Activated CD4-positive, alpha-beta T cell treated with anti-CD3 and anti-CD28 coated beads for 36 hours (primary cell): ENCODE measurements at regions not wholly inside any gene's neighbourhood (a gene's known extent, or its start where the extent isn't known, plus 50 kb on each side); places are given as distances from the start of the nearest gene placed in this dataset.

Experiments used
- ATAC-seq: fragments of 200-7000 bp; cut with Tn5 transposase; one replicate; pipeline ENCODE4 v1.10.0; 2021; ENCODE audit warnings: mild to moderate bottlenecking, moderate library complexity
- CTCF ChIA-PET: fragments of 350-600 bp; sonication (Branson Sonifier 250); formaldehyde crosslinking; loops from one replicate; lab custom pipeline; 2021; ENCODE audit warnings: antibody characterized with exemption; lab: Charles Lee
- POLR2A ChIA-PET: fragments of 350-600 bp; sonication (Branson Sonifier 250); formaldehyde crosslinking; loops from one replicate; lab custom pipeline; 2021; ENCODE audit warnings: antibody characterized with exemption, inconsistent platforms; lab: Charles Lee
- DNase-seq: peaks from one replicate; pipeline ENCODE4 v3.0.0-alpha.2; 2020
- H3K27ac Mint-ChIP-seq: one replicate; pipeline ENCODE4 v1.8.0; 2021; ENCODE audit warnings: mixed read lengths
- H3K27me3 Mint-ChIP-seq: one replicate; pipeline ENCODE4 v1.8.0; 2021; ENCODE audit warnings: mixed read lengths
- H3K36me3 Mint-ChIP-seq: one replicate; pipeline ENCODE4 v1.8.0; 2021; ENCODE audit warnings: low read depth, mixed read lengths
- H3K4me1 Mint-ChIP-seq: one replicate; pipeline ENCODE4 v1.8.0; 2021; ENCODE audit warnings: mixed read lengths
- H3K4me3 Mint-ChIP-seq: one replicate; pipeline ENCODE4 v1.8.0; 2021; ENCODE audit warnings: mild to moderate bottlenecking, moderate library complexity, mixed read lengths
- H3K9me3 Mint-ChIP-seq: one replicate; pipeline ENCODE4 v1.8.0; 2021; ENCODE audit warnings: low read depth, mixed read lengths
- intact Hi-C, 2 experiments: fragments of 100-400 bp; cut with DNase I in 1 of 2; cut with micrococcal nuclease in 1 of 2; formaldehyde crosslinking; loops; one replicate each; pipeline versions ENCODE4 v1.14.2 to v1.15.1; 2022 to 2024; cut with DNase I, micrococcal nuclease

DNA sequence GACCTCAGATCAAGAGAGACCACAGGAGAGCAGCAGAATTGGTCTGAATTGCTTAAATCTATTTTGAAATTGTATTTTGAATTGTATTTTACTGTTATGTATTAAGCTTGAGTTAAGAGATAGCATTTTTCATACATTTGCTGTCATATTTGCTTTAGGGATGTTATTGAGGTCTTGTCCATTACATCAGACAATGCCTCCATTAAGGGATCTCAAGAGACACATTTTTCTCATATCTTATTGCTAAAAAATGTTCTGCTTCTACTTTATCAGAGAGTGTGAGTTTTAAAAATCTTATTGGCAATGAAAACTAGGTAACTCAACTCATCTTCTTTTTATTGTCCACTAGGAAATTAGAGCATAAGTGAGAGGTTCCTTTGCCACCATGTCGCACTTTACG is 66.8 kb upstream of the CTAGE1 start:
- ChIA-PET POLR2A (no interaction called here), CTCF (no interaction called here)
- Mint-ChIP-seq H3K27ac (no peak overlapping the region), H3K4me3 (no peak overlapping the region), H3K27me3 (no peaks in the 10 kb centered on the region), H3K9me3 (no peaks in the 10 kb centered on the region), H3K4me1 (no peaks in the 10 kb centered on the region), H3K36me3 (no peaks in the 10 kb centered on the region)
- no peak for DNase-seq
- intact Hi-C loops, result no loop called here
- no peak for ATAC-seq

GRCh38 chr18:22485808-22486244 is 68.1 kb upstream of the CTAGE1 start:
- ATAC-seq, result no peak

GRCh38 chr18:22486667-22487066 is 69.0 kb upstream of the CTAGE1 start:
- ATAC-seq (no peak), DNase-seq (no peak)
- no peaks in the 10 kb centered on the region for H3K36me3 Mint-ChIP-seq
- H3K4me1 Mint-ChIP-seq, result no peaks in the 10 kb centered on the region
- intact Hi-C loops, result no loop called here
- H3K9me3 Mint-ChIP-seq, result no peaks in the 10 kb centered on the region
- POLR2A ChIA-PET, result no interaction called here
- no peak overlapping the region for H3K27ac Mint-ChIP-seq
- CTCF ChIA-PET, result no interaction called here
- no peaks in the 10 kb centered on the region for H3K27me3 Mint-ChIP-seq
- no peak overlapping the region for H3K4me3 Mint-ChIP-seq

More at GRCh38 chr18:22485808-22486244, 68.1 kb upstream of the CTAGE1 start:
- intact Hi-C loops, result no loop called here
- POLR2A ChIA-PET, result no interaction called here
- Mint-ChIP-seq H3K36me3 (no peaks in the 10 kb centered on the region), H3K27ac (no peak overlapping the region), H3K9me3 (no peaks in the 10 kb centered on the region), H3K4me1 (no peaks in the 10 kb centered on the region), H3K27me3 (no peaks in the 10 kb centered on the region), H3K4me3 (no peak overlapping the region)
- CTCF ChIA-PET, result no interaction called here
- DNase-seq, result no peak

- Mint-ChIP-seq H3K36me3 (no peaks in the 10 kb centered on the region), H3K4me1 (no peaks in the 10 kb centered on the region), H3K9me3 (no peaks in the 10 kb centered on the region), H3K4me3 (no peak overlapping the region), H3K27me3 (peaks cover 2% of the 10 kb centered on the region), H3K27ac (no peak overlapping the region)
- intact Hi-C loops, result no loop called here
- DNase-seq, result no peak
- CTCF ChIA-PET, result no interaction called here
- no peak for ATAC-seq
- POLR2A ChIA-PET, result no interaction called here
These were observed 70.8 kb upstream of the CTAGE1 start for GRCh38 chr18:22488554-22488953.

DNA sequence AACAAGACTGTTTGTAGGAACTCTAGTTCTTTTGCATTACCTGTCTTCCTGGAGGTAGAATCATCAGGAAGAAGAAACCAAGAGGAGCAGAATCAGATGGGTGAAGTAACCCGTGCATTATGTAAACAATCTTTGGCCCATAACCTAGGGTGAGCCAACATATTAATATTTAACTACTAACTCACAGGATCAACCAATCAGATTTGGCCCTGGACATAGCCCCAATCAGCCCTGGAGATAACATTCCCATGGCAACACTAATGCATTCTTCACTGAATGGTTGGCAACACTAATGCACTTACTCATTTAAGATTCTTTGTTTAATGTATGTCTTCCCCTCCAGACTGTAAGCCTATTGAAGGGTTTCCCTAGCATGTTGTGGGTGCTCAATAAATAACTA is 72.0 kb upstream of the CTAGE1 start:
- Mint-ChIP-seq H3K36me3 (no peaks in the 10 kb centered on the region), H3K4me3 (no peak overlapping the region), H3K9me3 (no peaks in the 10 kb centered on the region), H3K4me1 (no peaks in the 10 kb centered on the region), H3K27ac (no peak overlapping the region), H3K27me3 (peaks cover 2% of the 10 kb centered on the region)
- DNase-seq (no peak), ATAC-seq (no peak)
- intact Hi-C loops, result no loop called here
- ChIA-PET CTCF (no interaction called here), POLR2A (no interaction called here)

DNA sequence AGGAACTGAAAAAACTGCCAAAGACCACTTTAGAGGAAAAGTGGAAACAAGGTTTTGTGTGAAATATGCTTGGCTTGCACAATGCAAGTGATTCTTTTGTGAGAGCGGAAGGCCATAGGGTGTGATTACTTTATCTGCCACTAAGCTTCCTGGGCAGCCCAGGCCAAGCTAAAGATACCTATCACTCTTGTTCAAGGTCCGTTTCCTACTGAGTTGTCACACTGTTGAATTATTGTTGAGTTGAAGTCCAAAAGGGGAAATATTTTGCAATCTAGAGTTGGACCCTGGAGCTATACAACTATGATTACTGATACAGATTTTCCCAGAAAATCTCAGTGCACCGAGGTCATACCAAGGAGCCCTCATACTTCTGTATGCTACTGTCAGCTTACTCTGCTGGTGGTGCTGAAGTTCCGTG is 72.7 kb upstream of the CTAGE1 start:
- ChIA-PET POLR2A (no interaction called here), CTCF (no interaction called here)
- intact Hi-C loops, result no loop called here
- Mint-ChIP-seq H3K36me3 (no peaks in the 10 kb centered on the region), H3K4me1 (no peaks in the 10 kb centered on the region), H3K4me3 (no peak overlapping the region), H3K27ac (no peak overlapping the region), H3K9me3 (no peaks in the 10 kb centered on the region), H3K27me3 (peaks cover 2% of the 10 kb centered on the region)
- no peak for DNase-seq
- ATAC-seq, result no peak

DNA sequence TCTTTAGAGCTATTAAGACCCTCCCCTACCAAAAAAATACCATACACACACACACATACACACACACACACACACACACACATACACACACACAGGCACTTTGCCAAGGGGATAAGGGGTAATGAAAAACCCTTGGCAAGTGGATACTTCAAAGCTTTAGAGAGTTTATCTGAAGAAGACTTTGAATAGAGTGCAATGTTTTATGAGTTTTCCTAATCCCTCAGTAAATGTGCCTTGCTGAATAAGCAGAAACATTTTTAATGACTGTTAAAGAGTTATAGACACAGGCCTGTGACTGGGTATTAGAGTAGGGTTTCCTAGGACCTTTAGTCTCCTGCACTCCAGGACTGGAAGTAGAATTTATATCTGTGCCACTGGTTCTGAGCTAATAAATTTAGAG is 75.5 kb upstream of the CTAGE1 start:
- ChIA-PET CTCF (interaction anchor here (0.6 kb wide), 1 partner anchor 399 kb away, joined by 3 read pairs; no protein-coding TSS in a partner anchor), POLR2A (no interaction called here)
- H3K9me3 Mint-ChIP-seq, result peaks cover 2% of the 10 kb centered on the region
- no peaks in the 10 kb centered on the region for H3K4me1 Mint-ChIP-seq
- DNase-seq (no peak), ATAC-seq (no peak)
- peaks cover 2% of the 10 kb centered on the region for H3K27me3 Mint-ChIP-seq
- no peak overlapping the region for H3K27ac Mint-ChIP-seq
- H3K36me3 Mint-ChIP-seq, result no peaks in the 10 kb centered on the region
- intact Hi-C loops, result no loop called here
- no peak overlapping the region for H3K4me3 Mint-ChIP-seq

GRCh38 chr18:22493940-22494339 is 76.2 kb upstream of the CTAGE1 start:
- no peak for ATAC-seq
- Mint-ChIP-seq H3K27me3 (peaks cover 2% of the 10 kb centered on the region), H3K27ac (no peak overlapping the region), H3K4me3 (no peak overlapping the region), H3K9me3 (peaks cover 2% of the 10 kb centered on the region), H3K4me1 (no peaks in the 10 kb centered on the region), H3K36me3 (no peaks in the 10 kb centered on the region)
- POLR2A ChIA-PET, result no interaction called here
- DNase-seq, result no peak
- CTCF ChIA-PET, result interaction anchor here (0.6 kb wide), 1 partner anchor 399 kb away, joined by 3 read pairs; no protein-coding TSS in a partner anchor
- intact Hi-C loops, result no loop called here

DNA sequence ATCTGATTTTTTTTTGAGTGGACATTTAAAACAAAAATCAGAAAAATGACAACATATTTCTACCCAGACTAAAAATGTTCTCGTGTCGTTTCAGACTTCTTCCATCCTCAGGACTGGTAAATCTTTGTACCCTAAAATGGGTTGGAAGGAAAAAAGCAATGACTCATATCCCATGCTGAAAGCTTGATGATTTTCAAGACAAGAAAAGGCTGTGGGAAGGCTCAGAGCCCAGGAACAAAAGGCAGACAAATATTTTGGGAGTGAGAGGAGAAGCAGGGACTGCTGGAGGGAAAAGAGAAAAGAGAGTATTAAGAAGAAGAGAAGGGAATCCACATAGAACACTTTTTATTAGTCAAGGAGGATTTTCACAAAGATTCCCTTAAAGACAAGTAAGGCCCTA is 77.1 kb upstream of the CTAGE1 start:
- intact Hi-C loops, result no loop called here
- CTCF ChIA-PET, result no interaction called here
- Mint-ChIP-seq H3K36me3 (no peaks in the 10 kb centered on the region), H3K4me1 (no peaks in the 10 kb centered on the region), H3K27me3 (peaks cover 2% of the 10 kb centered on the region), H3K4me3 (no peak overlapping the region), H3K9me3 (peaks cover 2% of the 10 kb centered on the region), H3K27ac (no peak overlapping the region)
- POLR2A ChIA-PET, result no interaction called here
- DNase-seq (no peak), ATAC-seq (no peak)

- CTCF ChIA-PET, result no interaction called here
- peaks cover 2% of the 10 kb centered on the region for H3K9me3 Mint-ChIP-seq
- H3K27ac Mint-ChIP-seq, result no peak overlapping the region
These were observed 81.7 kb upstream of the CTAGE1 start for GRCh38 chr18:22499421-22499820.

GRCh38 chr18:22503803-22504202 is 86.1 kb upstream of the CTAGE1 start:
- Mint-ChIP-seq H3K9me3 (no peaks in the 10 kb centered on the region), H3K27me3 (peaks cover 2% of the 10 kb centered on the region), H3K4me3 (no peak overlapping the region), H3K4me1 (no peaks in the 10 kb centered on the region), H3K27ac (no peak overlapping the region), H3K36me3 (no peaks in the 10 kb centered on the region)
- ChIA-PET CTCF (no interaction called here), POLR2A (no interaction called here)
- intact Hi-C loops, result no loop called here
- ATAC-seq (no peak), DNase-seq (no peak)

More at GRCh38 chr18:22499421-22499820, 81.7 kb upstream of the CTAGE1 start:
- Mint-ChIP-seq H3K4me1 (no peaks in the 10 kb centered on the region), H3K4me3 (no peak overlapping the region), H3K36me3 (no peaks in the 10 kb centered on the region), H3K27me3 (no peaks in the 10 kb centered on the region)
- DNase-seq, result no peak
- POLR2A ChIA-PET, result no interaction called here
- intact Hi-C loops, result no loop called here
- ATAC-seq, result no peak

DNA sequence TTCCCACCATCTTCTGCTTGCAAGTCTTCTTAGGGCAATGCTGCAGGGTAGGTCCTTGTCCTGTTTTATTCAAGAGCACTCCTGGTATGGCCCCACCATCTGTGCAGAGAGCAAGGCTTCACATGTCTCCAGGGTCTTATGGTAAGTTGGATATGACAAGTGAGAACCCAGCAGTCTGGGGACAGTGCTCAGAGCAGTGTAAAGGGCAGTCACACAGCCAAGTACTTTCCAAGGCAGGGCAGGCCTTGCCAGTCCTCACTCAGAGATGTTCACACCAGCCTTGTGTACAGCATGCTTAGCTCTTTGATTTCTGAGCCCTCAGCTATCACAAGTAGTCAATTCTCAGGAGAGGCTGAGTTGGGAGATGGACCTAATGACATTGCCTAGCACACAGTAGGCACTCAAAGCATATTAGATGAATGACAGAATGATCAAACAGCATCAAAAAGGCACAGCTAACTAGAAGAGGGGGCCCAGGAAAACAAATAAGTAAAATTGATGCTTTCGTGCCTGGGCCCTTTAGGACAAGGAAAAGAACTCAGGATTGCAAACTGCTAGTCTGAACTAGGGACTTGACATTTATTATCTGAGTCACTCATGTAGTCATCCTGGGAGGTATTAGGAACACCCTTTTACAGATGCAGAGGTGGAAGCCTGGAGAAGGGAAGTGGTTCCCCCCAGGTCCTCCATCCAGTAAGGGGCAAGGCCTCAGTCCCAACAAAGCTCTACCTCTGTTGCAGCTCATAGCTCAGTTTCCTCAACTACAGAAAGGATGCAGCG is 86.7 kb upstream of the CTAGE1 start:
- POLR2A ChIA-PET, result no interaction called here
- peaks cover 2% of the 10 kb centered on the region for H3K27me3 Mint-ChIP-seq
- no peaks in the 10 kb centered on the region for H3K9me3 Mint-ChIP-seq
- CTCF ChIA-PET, result no interaction called here
- H3K36me3 Mint-ChIP-seq, result no peaks in the 10 kb centered on the region
- no peak overlapping the region for H3K27ac Mint-ChIP-seq
- DNase-seq, result no peak
- H3K4me1 Mint-ChIP-seq, result no peaks in the 10 kb centered on the region
- no peak overlapping the region for H3K4me3 Mint-ChIP-seq
- intact Hi-C loops, result no loop called here
- ATAC-seq, result no peak
